Naive B cell (primary cell): ENCODE measurements at regions not wholly inside any gene's neighbourhood (a gene's known extent, or its start where the extent isn't known, plus 50 kb on each side); places are given as distances from the start of the nearest gene placed in this dataset.
"Not testable (repeated sequence)": the region's sequence is repeated elsewhere in the genome, so short reads cannot be mapped to it uniquely, and the experiment has no call there.

ENCODE experiments used
- ATAC-seq, 2 donors: fragments of 150-1000 bp; cut with Tn5 transposase; 2 replicates each; pipeline ENCODE4 v1.10.0; 2021; ENCODE audit warnings: low read depth in 2 of 2, mild to moderate bottlenecking in 2 of 2, moderate library complexity in 2 of 2
- DNase-seq: peaks from one replicate; pipeline ENCODE4 v3.0.0; 2022
- H3K27ac Mint-ChIP-seq, 6 donors: one replicate each; pipeline ENCODE4 v1.8.0; 2020 to 2022; ENCODE audit warnings: mild to moderate bottlenecking in 6 of 6, mixed read lengths in 6 of 6, moderate library complexity in 5 of 6, inconsistent platforms in 2 of 6
- H3K27me3 Mint-ChIP-seq, 3 donors: one replicate each; pipeline ENCODE4 v1.8.0; 2021 to 2022; ENCODE audit warnings: mixed read lengths in 3 of 3, mild to moderate bottlenecking in 1 of 3
- H3K36me3 Mint-ChIP-seq, 2 donors: one replicate each; pipeline ENCODE4 v1.8.0; 2020 to 2022; ENCODE audit warnings: mixed read lengths in 2 of 2, inconsistent platforms in 1 of 2, mild to moderate bottlenecking in 1 of 2
- H3K4me1 Mint-ChIP-seq, 3 donors: one replicate each; pipeline ENCODE4 v1.8.0; 2020 to 2022; ENCODE audit warnings: mixed read lengths in 3 of 3, inconsistent platforms in 1 of 3, mild to moderate bottlenecking in 1 of 3, moderate library complexity in 1 of 3
- H3K4me3 Mint-ChIP-seq, 8 donors: one replicate each; pipeline ENCODE4 v1.8.0; 2020 to 2022; ENCODE audit warnings: mild to moderate bottlenecking in 8 of 8, mixed read lengths in 8 of 8, moderate library complexity in 8 of 8, inconsistent platforms in 2 of 8
- H3K9me3 Mint-ChIP-seq, 7 donors: one replicate each; pipeline ENCODE4 v1.8.0; 2020 to 2022; ENCODE audit warnings: mixed read lengths in 7 of 7, mild to moderate bottlenecking in 5 of 7, inconsistent platforms in 2 of 7, moderate library complexity in 1 of 7

DNA sequence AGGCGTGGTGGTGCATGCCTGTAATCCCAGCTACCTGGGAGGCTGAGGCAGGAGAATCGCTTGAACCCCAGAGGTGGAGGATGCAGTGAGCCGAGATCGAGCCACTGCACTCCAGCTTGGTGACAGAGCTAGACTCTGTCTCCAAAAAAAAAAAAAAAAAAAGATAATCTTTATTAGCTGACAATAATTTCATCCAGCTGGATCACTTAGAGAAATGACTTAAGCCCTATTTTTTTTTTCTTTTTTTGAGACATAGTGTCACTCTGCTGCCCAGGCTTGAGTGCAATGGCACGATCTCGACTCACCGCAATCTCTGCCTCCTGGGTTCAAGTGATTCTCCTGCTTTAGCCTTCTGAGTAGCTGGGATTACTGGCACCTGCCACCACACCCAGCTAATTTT lies 51.6 kb upstream of the MAP4K4 start:
- H3K36me3 Mint-ChIP-seq, ATAC-seq, H3K27me3 Mint-ChIP-seq: not testable (repeated sequence)

DNA sequence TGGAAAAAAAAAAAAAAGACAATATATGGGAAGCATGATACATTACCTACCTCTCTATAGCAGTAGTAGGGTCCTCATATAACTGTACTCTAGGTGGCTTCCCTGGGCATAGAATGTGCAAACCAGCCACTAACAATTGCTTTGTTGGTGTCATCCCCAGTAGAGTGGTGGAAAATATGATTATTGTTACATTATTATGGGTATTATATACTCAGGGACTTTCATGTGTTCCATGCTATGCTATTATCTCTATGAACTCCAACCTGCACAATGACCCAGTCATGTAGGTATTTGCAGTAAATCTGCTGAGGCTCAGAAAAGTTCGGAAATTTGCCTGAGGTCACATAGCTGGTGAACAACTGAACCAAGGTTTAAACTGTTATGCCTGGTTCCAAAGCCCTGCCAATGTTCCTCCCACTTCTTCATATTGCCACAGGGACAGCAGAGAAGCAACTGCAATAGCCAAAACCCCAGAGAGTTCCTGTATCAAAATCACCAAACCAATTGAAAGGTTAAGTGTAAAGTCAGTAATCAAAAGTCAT lies 52.6 kb upstream of the MAP4K4 start:
- no peaks in the 10 kb centered on the region for H3K4me1 Mint-ChIP-seq
- no peaks in the 10 kb centered on the region for H3K27me3 Mint-ChIP-seq
- no peak overlapping the region for H3K27ac Mint-ChIP-seq
- no peaks in the 10 kb centered on the region for H3K9me3 Mint-ChIP-seq
- no peak overlapping the region for H3K4me3 Mint-ChIP-seq
- H3K36me3 Mint-ChIP-seq: no peaks in the 10 kb centered on the region
- DNase-seq: no peak
- no peak for ATAC-seq

More for the DNA sequence above, 51.6 kb upstream of the MAP4K4 start:
- not testable (repeated sequence) for H3K4me1 Mint-ChIP-seq, H3K4me3 Mint-ChIP-seq, H3K27ac Mint-ChIP-seq, DNase-seq, H3K9me3 Mint-ChIP-seq

DNA sequence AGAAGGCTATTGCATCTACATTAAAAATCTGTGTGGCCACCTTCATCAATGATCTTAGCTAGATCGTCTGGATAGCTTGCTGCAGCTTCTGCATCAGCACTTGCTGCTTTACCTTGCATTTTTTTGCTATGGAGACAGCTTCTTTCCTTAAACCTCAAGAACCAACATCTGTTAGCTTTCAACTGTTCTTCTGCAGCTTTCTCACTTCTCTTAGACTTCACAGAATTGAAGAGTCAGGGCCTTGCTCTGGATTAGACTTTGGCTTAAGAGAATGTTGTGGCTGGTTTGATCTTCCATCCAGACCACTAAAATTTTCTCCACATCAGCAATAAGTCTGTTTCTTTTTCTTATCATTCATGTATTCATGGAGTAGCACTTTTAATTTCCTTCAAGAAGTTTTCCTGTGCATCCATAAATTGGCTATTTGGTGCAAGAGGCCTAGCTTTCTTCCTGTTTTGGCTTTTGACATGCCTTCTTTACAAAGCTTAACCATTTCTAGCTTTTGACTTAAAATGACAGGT lies 54.4 kb upstream of the MAP4K4 start:
- no peak for DNase-seq

DNA sequence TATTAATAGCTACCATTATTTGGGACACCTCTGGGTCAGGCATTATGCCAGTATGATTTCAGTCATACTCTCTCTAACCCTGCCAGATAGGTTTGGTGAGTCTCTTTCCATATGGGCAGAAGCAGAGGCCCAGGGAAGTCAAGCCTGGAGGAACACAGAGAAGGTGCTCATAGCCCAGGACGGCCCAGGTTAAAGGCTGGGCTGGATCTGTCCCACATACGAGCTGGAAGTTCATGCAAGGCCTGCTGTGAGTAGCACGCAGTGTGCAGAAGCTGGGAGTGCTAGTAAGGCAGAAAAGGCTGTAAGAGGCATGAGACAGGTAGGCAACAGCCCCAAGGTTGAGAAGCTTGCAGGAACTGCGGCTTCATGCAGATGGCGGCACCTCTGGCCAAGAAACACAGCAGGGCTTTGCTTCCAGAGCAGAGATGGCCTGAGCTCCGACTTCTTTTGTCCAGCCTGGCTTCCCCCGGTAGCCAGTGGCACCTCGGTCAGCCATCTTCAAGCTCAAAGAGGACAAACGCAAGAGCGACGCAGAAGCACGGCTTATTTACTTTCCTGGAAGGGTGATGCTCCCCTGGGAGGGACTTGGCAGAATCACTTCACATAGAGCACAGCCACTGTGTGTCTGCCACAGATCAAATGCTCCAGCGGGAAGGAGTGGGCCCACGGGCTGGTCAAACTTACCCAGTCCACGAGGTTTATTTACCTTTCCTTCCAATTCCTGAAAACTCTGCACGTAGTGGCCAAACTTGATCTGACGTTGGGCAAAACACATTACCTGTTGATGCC lies 58.5 kb upstream of the MAP4K4 start:
- Mint-ChIP-seq H3K4me1 (no peaks in the 10 kb centered on the region), H3K36me3 (no peaks in the 10 kb centered on the region), H3K27me3 (no peaks in the 10 kb centered on the region), H3K4me3 (no peak overlapping the region), H3K9me3 (no peaks in the 10 kb centered on the region), H3K27ac (peak overlapping the region in 1 of 6 donors; percentile 14)
- ATAC-seq (no peak), DNase-seq (no peak)

More for the DNA sequence above, 54.4 kb upstream of the MAP4K4 start:
- Mint-ChIP-seq H3K4me1 (no peaks in the 10 kb centered on the region), H3K27ac (peak overlapping the region in 2 of 6 donors; percentile 67 to 76), H3K36me3 (no peaks in the 10 kb centered on the region), H3K27me3 (no peaks in the 10 kb centered on the region), H3K9me3 (no peaks in the 10 kb centered on the region), H3K4me3 (no peak overlapping the region)
- no peak for ATAC-seq

DNA sequence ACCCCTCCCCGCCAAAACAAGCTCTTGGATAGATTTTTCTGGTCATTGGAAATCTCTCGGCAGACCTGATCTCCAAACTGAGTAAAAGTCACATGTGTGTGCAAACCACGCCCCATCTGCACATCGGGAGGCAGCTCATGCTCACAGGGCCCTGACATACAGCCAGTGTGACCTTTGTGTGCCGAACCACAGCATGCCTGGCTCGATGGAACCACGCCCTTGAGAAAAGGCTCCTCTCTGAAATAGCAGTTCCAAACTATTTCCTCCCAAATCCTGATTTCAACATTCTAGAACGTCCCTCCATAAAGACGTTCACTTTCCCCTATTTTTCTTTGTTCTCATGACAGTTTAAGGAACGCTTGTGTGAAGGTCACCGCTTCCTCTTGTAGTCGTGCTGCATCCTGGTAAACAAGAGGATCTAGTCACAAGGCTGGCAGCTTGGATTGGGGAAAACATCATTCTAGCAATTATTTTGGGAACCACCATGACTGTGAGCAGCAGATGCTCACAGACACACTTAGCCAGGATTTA lies 59.3 kb upstream of the MAP4K4 start:
- ATAC-seq (no peak), DNase-seq (no peak)
- Mint-ChIP-seq H3K9me3 (no peaks in the 10 kb centered on the region), H3K4me3 (no peak overlapping the region), H3K36me3 (no peaks in the 10 kb centered on the region), H3K4me1 (no peaks in the 10 kb centered on the region), H3K27ac (peak overlapping the region in 1 of 6 donors; percentile 39), H3K27me3 (no peaks in the 10 kb centered on the region)

DNA sequence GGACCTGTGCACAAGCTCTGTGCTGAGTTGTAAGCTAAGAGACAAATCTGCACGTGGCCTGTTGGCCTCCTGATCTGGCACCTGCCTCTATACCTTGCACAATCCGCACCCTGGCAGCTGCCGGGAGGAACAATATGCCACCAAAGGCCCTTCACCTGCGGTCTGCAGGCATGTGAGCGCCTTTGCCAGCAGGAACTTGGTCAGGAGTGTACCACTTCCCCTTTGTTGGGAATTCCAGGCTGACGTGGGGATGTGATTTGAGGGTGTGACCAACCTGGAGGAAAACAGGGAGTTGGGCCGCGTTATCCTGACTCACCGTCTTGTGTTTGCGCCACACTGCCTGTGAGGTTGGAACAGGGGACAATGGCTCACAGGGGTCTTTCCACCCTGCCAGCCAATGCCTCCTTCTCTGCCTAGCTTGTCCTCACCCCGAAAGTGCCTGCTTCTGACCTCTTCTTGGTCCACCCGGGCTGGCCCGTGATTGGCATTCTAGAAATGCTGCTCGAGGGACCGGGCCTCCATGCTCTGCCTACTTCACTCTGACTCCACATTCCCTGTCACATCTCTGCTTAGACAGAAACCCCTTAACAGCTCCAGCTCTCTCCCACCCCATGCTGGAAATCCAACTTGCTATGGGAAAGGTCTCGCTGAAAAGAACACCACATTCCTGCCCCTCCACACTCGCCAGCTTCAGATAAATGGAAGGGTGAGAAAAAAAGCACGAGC lies 67.1 kb upstream of the MAP4K4 start:
- peaks cover 0 to 6% (median 0%) of the 10 kb centered on the region in 3 donors for H3K27me3 Mint-ChIP-seq
- H3K4me1 Mint-ChIP-seq: peaks cover 4 to 10% (median 8%) of the 10 kb centered on the region in 3 donors
- DNase-seq: no peak
- no peak overlapping the region for H3K4me3 Mint-ChIP-seq
- ATAC-seq: no peak
- H3K27ac Mint-ChIP-seq: peak overlapping the region in 3 of 6 donors; percentile 80 to 90 (median 84)
- peaks cover 0 to 4% (median 0%) of the 10 kb centered on the region in 7 donors for H3K9me3 Mint-ChIP-seq
- no peaks in the 10 kb centered on the region for H3K36me3 Mint-ChIP-seq

DNA sequence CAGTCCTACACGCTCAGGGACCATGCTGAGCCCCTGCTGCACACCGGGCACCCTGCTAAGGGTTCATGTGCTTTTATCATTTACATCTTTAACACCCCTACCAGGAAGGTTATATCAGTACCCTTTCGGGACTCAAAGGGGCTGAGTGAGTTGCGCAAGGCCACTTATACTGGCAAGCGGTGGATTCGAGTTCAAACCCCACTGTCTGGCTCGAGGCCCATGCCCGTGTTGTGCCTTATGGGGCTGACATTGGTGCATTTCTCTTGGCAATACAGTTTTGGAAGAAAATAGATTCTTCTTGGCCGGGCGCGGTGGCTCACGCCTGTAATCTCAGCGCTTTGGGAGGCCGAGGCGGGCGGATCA lies 69.5 kb upstream of the MAP4K4 start:
- no peak for ATAC-seq
- no peak for DNase-seq
- Mint-ChIP-seq H3K27ac (peak overlapping the region in 2 of 6 donors; percentile 83 to 99), H3K36me3 (no peaks in the 10 kb centered on the region), H3K4me3 (peak overlapping the region in 1 of 8 donors; percentile 32), H3K27me3 (peaks cover 0 to 6% (median 0%) of the 10 kb centered on the region in 3 donors), H3K4me1 (peaks cover 13 to 31% (median 26%) of the 10 kb centered on the region in 3 donors), H3K9me3 (peaks cover 0 to 4% (median 0%) of the 10 kb centered on the region in 7 donors)

DNA sequence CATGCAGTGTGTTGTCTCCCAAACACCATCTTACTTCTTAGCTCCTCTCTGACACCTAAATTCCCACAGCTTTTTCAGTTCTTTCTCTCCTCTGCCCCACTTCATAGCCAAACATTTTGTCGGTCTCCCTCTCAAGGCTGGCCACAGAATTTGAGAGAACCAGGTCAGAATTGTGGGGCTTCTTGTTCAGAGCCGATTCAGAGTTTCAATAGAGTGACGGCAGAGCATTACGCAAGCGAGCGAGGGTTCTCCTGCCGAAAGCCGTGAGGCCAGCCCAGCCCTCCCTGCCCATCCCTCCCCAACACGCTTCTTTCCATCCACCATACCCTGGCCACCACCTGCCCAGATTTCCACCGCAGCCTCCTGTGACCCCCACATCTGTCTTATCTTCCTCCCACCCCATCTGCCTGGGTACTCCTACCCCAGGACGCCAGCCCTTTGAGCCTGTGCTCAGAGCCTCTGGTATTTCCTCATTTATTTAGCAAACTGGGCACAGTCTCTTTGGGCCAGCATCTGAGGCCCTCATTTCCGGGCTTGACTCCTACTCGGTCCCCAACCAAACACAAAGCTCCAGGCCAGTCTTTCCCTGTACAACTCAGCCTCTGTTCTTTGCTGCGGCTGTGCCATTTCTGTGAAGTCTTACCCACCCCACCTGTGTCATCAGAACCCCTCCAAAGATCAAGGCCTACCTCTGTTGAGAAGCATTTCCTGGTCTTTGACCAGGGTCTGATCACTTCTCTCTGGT lies 70.0 kb upstream of the MAP4K4 start:
- no peak for DNase-seq
- Mint-ChIP-seq H3K4me3 (peak overlapping the region in 2 of 8 donors; percentile 32 to 63), H3K27me3 (peaks cover 0 to 6% (median 0%) of the 10 kb centered on the region in 3 donors), H3K4me1 (peaks cover 19 to 37% (median 32%) of the 10 kb centered on the region in 3 donors), H3K27ac (peak overlapping the region in 4 of 6 donors; percentile 44 to 99 (median 82)), H3K9me3 (peaks cover 0 to 4% (median 0%) of the 10 kb centered on the region in 7 donors), H3K36me3 (no peaks in the 10 kb centered on the region)
- no peak for ATAC-seq

DNA sequence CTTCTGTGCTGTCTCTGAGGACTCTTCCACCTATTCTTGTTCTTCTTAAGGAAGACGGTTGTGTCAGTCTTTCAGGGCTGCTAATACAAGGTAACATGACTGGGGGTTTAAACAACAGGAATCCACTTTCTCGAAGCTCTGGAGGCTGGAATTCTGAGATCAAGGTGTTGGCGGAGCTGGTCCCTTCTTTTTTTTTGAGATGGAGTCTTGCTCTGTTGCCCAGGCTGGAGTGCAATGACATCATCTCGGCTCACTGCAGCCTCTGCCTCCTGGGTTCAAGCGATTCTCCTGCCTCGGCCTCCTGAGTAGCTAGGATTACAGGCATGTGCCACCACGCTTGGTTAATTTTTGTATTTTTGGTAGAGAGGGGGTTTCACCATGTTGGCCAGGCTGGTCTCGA lies 71.7 kb upstream of the MAP4K4 start:
- not testable (repeated sequence) for H3K9me3 Mint-ChIP-seq, H3K27me3 Mint-ChIP-seq, ATAC-seq, DNase-seq, H3K36me3 Mint-ChIP-seq
- peaks cover 29 to 53% (median 45%) of the 10 kb centered on the region in 3 donors for H3K4me1 Mint-ChIP-seq
- H3K27ac Mint-ChIP-seq: peak overlapping the region; percentile 36 to 99 (median 92)
- H3K4me3 Mint-ChIP-seq: peak overlapping the region in 4 of 8 donors; percentile 3 to 61 (median 34)

DNA sequence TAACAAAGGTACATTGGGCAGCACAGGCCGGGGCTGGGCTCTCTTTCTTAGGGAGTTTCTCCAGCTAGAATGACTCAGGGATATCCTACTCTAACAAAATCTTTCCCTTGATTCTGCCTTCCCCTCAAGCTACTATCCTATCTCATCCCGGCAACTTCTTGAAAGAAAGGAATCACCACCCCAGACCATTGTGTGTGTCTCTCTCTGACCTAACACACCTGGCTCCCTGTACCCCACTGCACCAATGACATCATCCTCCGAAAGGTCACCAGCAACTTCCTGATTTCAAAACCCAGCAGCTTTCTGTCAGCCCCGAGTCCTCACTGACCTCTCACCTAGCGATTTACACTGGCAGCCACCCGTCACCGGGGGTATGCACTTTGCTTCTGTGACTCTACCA lies 72.1 kb upstream of the MAP4K4 start:
- H3K27ac Mint-ChIP-seq: peak overlapping the region; percentile 3 to 99 (median 92)

DNA sequence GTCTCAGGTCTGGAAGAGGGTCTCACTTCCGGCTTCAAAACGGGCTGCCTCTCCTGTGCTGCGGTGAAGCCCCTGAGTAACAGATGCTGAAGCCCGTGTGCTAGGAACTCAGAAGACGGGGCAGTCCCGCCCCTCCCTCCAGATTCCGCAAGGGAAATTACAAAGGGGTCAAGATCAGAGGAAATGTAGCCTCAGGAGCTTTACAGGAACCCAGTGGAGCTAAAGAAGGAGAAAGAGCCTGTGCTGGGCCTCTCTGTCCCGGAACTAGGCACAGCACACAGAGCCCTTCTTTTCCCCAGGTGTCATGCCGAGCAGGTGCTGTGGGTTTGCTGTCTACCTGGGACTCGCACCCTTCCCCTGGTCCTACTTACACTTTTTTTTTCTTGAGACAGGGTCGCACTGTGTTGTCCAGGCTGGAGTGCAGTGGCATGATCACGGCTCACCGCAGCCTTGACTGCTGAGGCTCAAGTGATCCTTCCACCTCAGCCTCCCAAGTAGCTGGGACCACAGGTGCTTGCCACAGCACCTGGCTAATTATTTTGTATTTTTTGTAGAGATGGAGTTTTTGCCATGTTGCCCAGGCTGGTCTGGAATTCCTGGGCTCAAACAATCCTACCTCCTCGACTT lies 72.7 kb upstream of the MAP4K4 start:
- ATAC-seq (no peak), DNase-seq (no peak)
- Mint-ChIP-seq H3K27ac (peak overlapping the region in 5 of 6 donors; percentile 86 to 99 (median 93)), H3K4me3 (no peak overlapping the region), H3K9me3 (peaks cover 0 to 4% (median 0%) of the 10 kb centered on the region in 7 donors), H3K27me3 (no peaks in the 10 kb centered on the region), H3K4me1 (peaks cover 36 to 60% (median 45%) of the 10 kb centered on the region in 3 donors), H3K36me3 (no peaks in the 10 kb centered on the region)

More for the DNA sequence above, 72.1 kb upstream of the MAP4K4 start:
- peaks cover 33 to 57% (median 45%) of the 10 kb centered on the region in 3 donors for H3K4me1 Mint-ChIP-seq
- ATAC-seq (peak in 1 of 2 donors; percentile 21), DNase-seq (peak; percentile 29)
- no peaks in the 10 kb centered on the region for H3K36me3 Mint-ChIP-seq
- H3K9me3 Mint-ChIP-seq: peaks cover 0 to 4% (median 0%) of the 10 kb centered on the region in 7 donors
- peaks cover 0 to 2% (median 0%) of the 10 kb centered on the region in 3 donors for H3K27me3 Mint-ChIP-seq
- H3K4me3 Mint-ChIP-seq: peak overlapping the region in 4 of 8 donors; percentile 3 to 61 (median 34)

DNA sequence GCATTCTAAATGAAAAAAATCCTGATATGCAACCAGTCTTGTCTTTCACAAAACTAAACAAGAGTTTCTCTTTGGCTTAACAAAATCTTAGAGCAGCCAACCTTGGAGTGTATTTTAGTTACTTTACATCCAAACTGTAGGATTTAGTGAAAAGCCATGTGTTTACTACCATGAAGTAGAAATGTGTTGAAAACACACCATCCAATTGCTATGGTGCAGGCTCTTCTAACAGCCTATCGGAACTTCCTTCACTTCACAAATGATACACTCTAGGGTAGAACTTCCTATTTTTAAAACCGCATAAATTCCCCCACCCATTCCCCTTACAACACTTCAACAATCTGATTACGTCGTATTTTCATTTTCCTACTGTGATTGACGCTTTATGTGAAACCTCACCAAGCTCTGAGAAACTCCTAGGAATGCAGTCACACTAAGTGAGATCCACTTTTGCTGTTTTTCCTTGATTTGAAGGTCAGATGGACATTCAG lies 74.4 kb upstream of the MAP4K4 start:
- peak; percentile 84 for DNase-seq

More for the DNA sequence above, 74.4 kb upstream of the MAP4K4 start:
- peak; percentile 91 to 93 for ATAC-seq
- H3K4me1 Mint-ChIP-seq: peaks cover 48 to 75% (median 59%) of the 10 kb centered on the region in 3 donors
- H3K27ac Mint-ChIP-seq: peak overlapping the region; percentile 93 to 99 (median 97)
- H3K4me3 Mint-ChIP-seq: peak overlapping the region; percentile 7 to 82 (median 73)
- no peaks in the 10 kb centered on the region for H3K36me3 Mint-ChIP-seq
- peaks cover 0 to 4% (median 0%) of the 10 kb centered on the region in 7 donors for H3K9me3 Mint-ChIP-seq
- H3K27me3 Mint-ChIP-seq: no peaks in the 10 kb centered on the region
